DND-41 (cell line): ENCODE measurements at regions not wholly inside any gene's neighbourhood (a gene's known extent, or its start where the extent isn't known, plus 50 kb on each side); places are given as distances from the start of the nearest gene placed in this dataset.

Source experiments
- ATAC-seq: fragments of 200-7000 bp; cut with Tn5 transposase; 3 replicates; pipeline ENCODE4 v1.9.1; 2021; ENCODE audit warnings: low read depth; ENCODE audit not compliant: insufficient read depth
- DNase-seq: peaks from one replicate; pipeline ENCODE4 v3.0.0-alpha.2; 2020
- H2AFZ ChIP-seq: 2 replicates; pipeline ENCODE4 v1.6.0; 2012; ENCODE audit warnings: low read depth, low read length
- H3K27ac ChIP-seq: 2 replicates; pipeline ENCODE4 v1.5.1; 2012; ENCODE audit warnings: low read length, inconsistent platforms
- H3K27me3 ChIP-seq: fragments of 200-600 bp; sonication (generic); 2 replicates; pipeline ENCODE4 v1.6.0; 2012; ENCODE audit warnings: low read length, mild to moderate bottlenecking, inconsistent platforms; ENCODE audit not compliant: insufficient read depth, poor library complexity
- H3K36me3 ChIP-seq: 2 replicates; pipeline ENCODE4 v1.5.1; 2012; ENCODE audit warnings: low read length, inconsistent platforms; ENCODE audit not compliant: insufficient read depth
- H3K4me1 ChIP-seq: 2 replicates; pipeline ENCODE4 v1.5.1; 2012; ENCODE audit warnings: mild to moderate bottlenecking, low read length; ENCODE audit not compliant: insufficient read depth
- H3K4me2 ChIP-seq: 2 replicates; pipeline ENCODE4 v1.6.0; 2012; ENCODE audit warnings: mild to moderate bottlenecking, moderate library complexity, low read length, inconsistent platforms; ENCODE audit not compliant: insufficient read depth
- H3K4me3 ChIP-seq, 2 experiments: fragments of 200-600 bp in 1 of 2; shearing (Covaris generic) in 1 of 2; 2 replicates each; pipeline ENCODE4 v1.5.1; 2012 to 2016; ENCODE audit warnings: inconsistent platforms in 2 of 2, low read length in 2 of 2, mild to moderate bottlenecking in 2 of 2, low read depth in 1 of 2, moderate library complexity in 1 of 2
- H3K79me2 ChIP-seq: 2 replicates; pipeline ENCODE4 v1.6.0; 2012; ENCODE audit warnings: low read length, inconsistent platforms; ENCODE audit not compliant: insufficient read depth
- H3K9ac ChIP-seq: 2 replicates; pipeline ENCODE4 v1.6.0; 2012; ENCODE audit warnings: low read depth, mild to moderate bottlenecking, inconsistent platforms, low read length, moderate library complexity
- H3K9me3 ChIP-seq: 2 replicates; pipeline ENCODE4 v1.5.1; 2012; ENCODE audit warnings: low read length, moderate library complexity, mild to moderate bottlenecking, inconsistent platforms; ENCODE audit not compliant: insufficient read depth, severe bottlenecking
- H4K20me1 ChIP-seq: 2 replicates; pipeline ENCODE4 v1.6.0; 2012; ENCODE audit warnings: low read length; ENCODE audit not compliant: insufficient read depth
- EZH2 ChIP-seq: IDR thresholded peaks from 3 replicates; pipeline ENCODE4 v1.6.1; 2012; ENCODE audit warnings: borderline replicate concordance, low read depth, mild to moderate bottlenecking, moderate library complexity, low read length, inconsistent platforms; ENCODE audit not compliant: severe bottlenecking
- TF ChIP-seq, protein P1 (sequence below): IDR thresholded peaks from 2 replicates; pipeline ENCODE4 v1.5.1; 2012; ENCODE audit warnings: borderline replicate concordance, low read length, moderate library complexity, mild to moderate bottlenecking; ENCODE audit not compliant: poor library complexity, severe bottlenecking; ENCODE audit errors: extremely low read depth

DNA sequence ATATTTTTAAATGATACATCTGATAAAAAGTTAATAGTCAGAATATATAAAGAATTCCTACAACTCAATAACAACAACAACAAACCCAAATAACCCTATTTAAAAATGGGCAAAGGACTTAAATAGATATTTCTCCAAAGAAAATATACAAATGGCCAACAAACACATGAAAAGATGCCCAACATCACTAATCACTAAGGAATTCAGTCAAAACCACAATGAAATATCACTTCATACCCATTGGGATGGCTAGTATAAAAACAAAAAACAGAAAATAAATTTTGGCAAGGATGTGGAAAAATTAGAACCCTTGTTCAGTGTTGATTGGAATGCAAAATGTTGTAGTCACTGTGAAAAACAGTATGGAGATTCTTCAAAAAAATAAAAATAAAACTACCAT is 184.8 kb upstream of the RAB4A start:
- Histone ChIP-seq H3K4me2 (no peak overlapping the region), H3K79me2 (no peaks in the 10 kb centered on the region), H4K20me1 (no peaks in the 10 kb centered on the region), H3K27ac (no peak overlapping the region), H3K4me3 (no peak overlapping the region), H3K9me3 (peaks cover 11% of the 10 kb centered on the region), H3K4me1 (no peaks in the 10 kb centered on the region), H3K36me3 (no peaks in the 10 kb centered on the region), H3K27me3 (peaks cover 7% of the 10 kb centered on the region), H2AFZ (no peak overlapping the region), H3K9ac (no peak overlapping the region)
- TF ChIP-seq, protein P1, sequence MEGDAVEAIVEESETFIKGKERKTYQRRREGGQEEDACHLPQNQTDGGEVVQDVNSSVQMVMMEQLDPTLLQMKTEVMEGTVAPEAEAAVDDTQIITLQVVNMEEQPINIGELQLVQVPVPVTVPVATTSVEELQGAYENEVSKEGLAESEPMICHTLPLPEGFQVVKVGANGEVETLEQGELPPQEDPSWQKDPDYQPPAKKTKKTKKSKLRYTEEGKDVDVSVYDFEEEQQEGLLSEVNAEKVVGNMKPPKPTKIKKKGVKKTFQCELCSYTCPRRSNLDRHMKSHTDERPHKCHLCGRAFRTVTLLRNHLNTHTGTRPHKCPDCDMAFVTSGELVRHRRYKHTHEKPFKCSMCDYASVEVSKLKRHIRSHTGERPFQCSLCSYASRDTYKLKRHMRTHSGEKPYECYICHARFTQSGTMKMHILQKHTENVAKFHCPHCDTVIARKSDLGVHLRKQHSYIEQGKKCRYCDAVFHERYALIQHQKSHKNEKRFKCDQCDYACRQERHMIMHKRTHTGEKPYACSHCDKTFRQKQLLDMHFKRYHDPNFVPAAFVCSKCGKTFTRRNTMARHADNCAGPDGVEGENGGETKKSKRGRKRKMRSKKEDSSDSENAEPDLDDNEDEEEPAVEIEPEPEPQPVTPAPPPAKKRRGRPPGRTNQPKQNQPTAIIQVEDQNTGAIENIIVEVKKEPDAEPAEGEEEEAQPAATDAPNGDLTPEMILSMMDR, result no peak
- no peak for TF ChIP-seq EZH2
- no peak for DNase-seq
- ATAC-seq, result no peak

DNA sequence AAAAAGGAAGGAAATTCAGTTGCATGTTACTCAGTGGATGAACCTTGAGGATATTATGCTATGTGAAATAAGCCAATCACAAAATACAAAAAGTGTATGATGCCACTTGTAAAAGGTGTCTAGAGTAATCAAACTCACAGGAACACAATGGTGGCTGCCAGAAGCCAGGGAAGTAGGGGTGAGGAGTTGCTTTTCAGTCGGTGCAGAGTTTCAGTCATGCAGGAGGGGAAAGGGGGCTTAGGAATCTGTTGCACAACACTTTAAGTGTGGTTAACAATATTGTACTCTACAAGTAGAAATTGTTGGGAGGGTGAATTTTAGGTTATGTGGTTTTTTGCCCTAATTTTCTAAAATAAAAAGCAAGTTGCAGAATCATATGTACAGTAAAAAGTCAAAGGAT is 184.2 kb upstream of the RAB4A start:
- H2AFZ ChIP-seq, result no peak overlapping the region
- TF ChIP-seq EZH2, result no peak
- TF ChIP-seq, protein P1, result no peak
- H3K4me1 ChIP-seq, result no peaks in the 10 kb centered on the region
- ATAC-seq (no peak), DNase-seq (no peak)
- no peak overlapping the region for H3K27ac ChIP-seq
- no peaks in the 10 kb centered on the region for H3K36me3 ChIP-seq
- peaks cover 11% of the 10 kb centered on the region for H3K9me3 ChIP-seq
- no peak overlapping the region for H3K4me3 ChIP-seq
- peaks cover 7% of the 10 kb centered on the region for H3K27me3 ChIP-seq
- no peak overlapping the region for H3K4me2 ChIP-seq
- H3K79me2 ChIP-seq, result no peaks in the 10 kb centered on the region
- no peaks in the 10 kb centered on the region for H4K20me1 ChIP-seq
- H3K9ac ChIP-seq, result no peak overlapping the region

DNA sequence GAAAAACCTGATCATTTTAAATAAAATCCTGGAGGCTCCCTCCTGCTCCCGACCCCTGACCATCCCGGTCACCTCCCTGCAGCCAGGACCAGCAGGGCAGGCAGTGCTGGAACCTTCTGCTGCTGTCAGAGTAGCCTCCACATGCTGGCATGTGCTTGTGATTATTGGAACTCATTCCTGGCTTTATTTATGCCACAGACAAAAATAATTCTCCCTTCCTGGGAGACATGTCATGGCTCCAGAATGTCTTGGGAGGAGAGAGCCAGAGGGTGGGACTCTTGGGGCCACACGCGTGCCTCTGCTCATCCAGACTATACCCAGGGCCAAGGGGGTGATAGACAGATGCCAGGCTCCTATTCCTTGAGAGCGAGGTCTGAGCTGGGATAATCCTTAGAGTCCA is 183.6 kb upstream of the RAB4A start:
- no peaks in the 10 kb centered on the region for H3K4me1 ChIP-seq
- no peaks in the 10 kb centered on the region for H3K79me2 ChIP-seq
- no peak overlapping the region for H3K4me2 ChIP-seq
- ATAC-seq, result no peak
- TF ChIP-seq, protein P1, result no peak
- TF ChIP-seq EZH2, result no peak
- H4K20me1 ChIP-seq, result no peaks in the 10 kb centered on the region
- no peak overlapping the region for H3K27ac ChIP-seq
- no peak overlapping the region for H3K9ac ChIP-seq
- no peaks in the 10 kb centered on the region for H3K36me3 ChIP-seq
- no peak for DNase-seq
- H3K4me3 ChIP-seq, result no peak overlapping the region
- peaks cover 9% of the 10 kb centered on the region for H3K9me3 ChIP-seq
- no peak overlapping the region for H2AFZ ChIP-seq
- peaks cover 7% of the 10 kb centered on the region for H3K27me3 ChIP-seq

DNA sequence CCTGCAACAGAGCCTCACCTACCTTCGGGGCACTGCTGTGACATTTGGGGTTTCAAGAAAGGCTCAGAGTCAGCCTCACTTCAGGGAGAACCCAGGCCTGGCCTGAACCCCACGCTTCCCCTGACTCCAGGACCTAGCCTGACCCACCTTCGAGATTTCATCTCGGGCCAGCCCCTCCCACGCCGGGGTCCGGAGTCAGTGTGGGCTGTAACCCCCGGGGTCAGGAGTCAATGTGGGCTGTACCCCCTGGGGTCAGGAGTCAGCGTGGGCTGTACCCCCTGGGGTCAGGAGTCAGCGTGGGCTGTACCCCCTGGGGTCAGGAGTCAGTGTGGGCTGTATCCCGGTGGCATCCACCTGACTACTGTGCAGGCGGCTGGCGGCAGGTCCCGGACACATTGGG is 183.0 kb upstream of the RAB4A start:
- no peak overlapping the region for H3K27ac ChIP-seq
- TF ChIP-seq, protein P1, result no peak
- TF ChIP-seq EZH2, result no peak
- H3K36me3 ChIP-seq, result no peaks in the 10 kb centered on the region
- H4K20me1 ChIP-seq, result no peaks in the 10 kb centered on the region
- no peaks in the 10 kb centered on the region for H3K4me1 ChIP-seq
- no peaks in the 10 kb centered on the region for H3K79me2 ChIP-seq
- H3K9ac ChIP-seq, result no peak overlapping the region
- H2AFZ ChIP-seq, result no peak overlapping the region
- no peak overlapping the region for H3K4me2 ChIP-seq
- DNase-seq, result no peak
- peaks cover 4% of the 10 kb centered on the region for H3K9me3 ChIP-seq
- peaks cover 10% of the 10 kb centered on the region for H3K27me3 ChIP-seq
- no peak for ATAC-seq
- H3K4me3 ChIP-seq, result no peak overlapping the region
